Naive thymus-derived CD8-positive, alpha-beta T cell (primary cell): ENCODE measurements at regions not wholly inside any gene's neighbourhood (a gene's known extent, or its start where the extent isn't known, plus 50 kb on each side); places are given as distances from the start of the nearest gene placed in this dataset.
A peak's percentile ranks its signal among the peaks of the same experiment; 100 is the strongest.

ENCODE experiments used
- ATAC-seq, 2 donors: fragments of 150-1000 bp; cut with Tn5 transposase in 1 of 2; sonication (Bioruptor Pico), chemical (Tn5 transposase) in 1 of 2; 1 replicate in 1 of 2; 2 replicates in 1 of 2; pipeline ENCODE4 v1.10.0; 2021; ENCODE audit warnings: mild to moderate bottlenecking in 2 of 2, moderate library complexity in 2 of 2
- POLR2A ChIA-PET: fragments of 350-600 bp; sonication (Branson Sonifier 250); formaldehyde crosslinking; loops from one replicate; lab custom pipeline; 2021; ENCODE audit warnings: antibody characterized with exemption; lab: Charles Lee
- DNase-seq, 10 donors: peaks; one replicate each; pipeline versions ENCODE4 v3.0.0 to v3.0.0-alpha.2; 2020 to 2022
- H3K27ac Mint-ChIP-seq, 10 donors: one replicate each; pipeline ENCODE4 v1.8.0; 2020 to 2022; ENCODE audit warnings: mild to moderate bottlenecking in 10 of 10, mixed read lengths in 10 of 10, moderate library complexity in 4 of 10, inconsistent platforms in 1 of 10
- H3K27me3 Mint-ChIP-seq, 5 donors: one replicate each; pipeline ENCODE4 v1.8.0; 2021 to 2022; ENCODE audit warnings: mixed read lengths in 5 of 5
- H3K36me3 Mint-ChIP-seq, 3 donors: one replicate each; pipeline ENCODE4 v1.8.0; 2020 to 2022; ENCODE audit warnings: mixed read lengths in 3 of 3, mild to moderate bottlenecking in 2 of 3, inconsistent platforms in 1 of 3
- H3K4me1 Mint-ChIP-seq, 4 donors: one replicate each; pipeline ENCODE4 v1.8.0; 2021 to 2022; ENCODE audit warnings: mixed read lengths in 4 of 4
- H3K4me3 Mint-ChIP-seq, 10 donors: one replicate each; pipeline ENCODE4 v1.8.0; 2020 to 2022; ENCODE audit warnings: mild to moderate bottlenecking in 10 of 10, mixed read lengths in 10 of 10, moderate library complexity in 6 of 10, inconsistent platforms in 1 of 10
- H3K9me3 Mint-ChIP-seq, 9 donors: one replicate each; pipeline ENCODE4 v1.8.0; 2020 to 2022; ENCODE audit warnings: mixed read lengths in 9 of 9, mild to moderate bottlenecking in 3 of 9, inconsistent platforms in 1 of 9, moderate library complexity in 1 of 9

- H3K36me3 Mint-ChIP-seq, result no peaks in the 10 kb centered on the region
- no peaks in the 10 kb centered on the region for H3K4me1 Mint-ChIP-seq
- no peaks in the 10 kb centered on the region for H3K27me3 Mint-ChIP-seq
- no peak overlapping the region for H3K27ac Mint-ChIP-seq
- ATAC-seq, result no peak
- H3K4me3 Mint-ChIP-seq, result no peak overlapping the region
- no peaks in the 10 kb centered on the region for H3K9me3 Mint-ChIP-seq
- POLR2A ChIA-PET, result no interaction called here
- DNase-seq, result no peak
Measured at GRCh38 chr7:84274029-84274638, 79.5 kb upstream of the SEMA3A start.

DNA sequence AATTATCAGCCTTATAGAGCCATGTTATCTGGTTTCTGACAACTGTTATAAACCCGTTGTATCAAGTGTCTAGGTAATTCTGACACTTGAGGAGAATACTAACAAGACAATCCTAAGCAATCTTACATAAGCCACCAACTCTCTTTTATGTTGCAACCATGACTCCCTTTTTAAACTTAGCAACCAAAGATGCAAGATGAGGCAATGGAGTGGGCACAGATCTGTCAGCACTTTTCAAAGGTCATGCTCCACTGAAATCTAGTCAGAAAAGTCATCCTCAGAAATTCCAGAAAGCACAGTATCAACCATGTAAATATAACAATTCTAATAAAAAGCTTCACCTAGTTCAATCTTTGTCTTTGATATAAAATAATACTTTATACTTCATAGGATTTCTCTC, 77.0 kb upstream of the SEMA3A start:
- DNase-seq (no peak), ATAC-seq (no peak)
- Mint-ChIP-seq H3K9me3 (no peaks in the 10 kb centered on the region), H3K27ac (no peak overlapping the region), H3K4me3 (no peak overlapping the region), H3K4me1 (peaks cover 0 to 6% (median 0%) of the 10 kb centered on the region in 4 donors), H3K27me3 (no peaks in the 10 kb centered on the region), H3K36me3 (no peaks in the 10 kb centered on the region)
- POLR2A ChIA-PET, result no interaction called here

- Mint-ChIP-seq H3K27ac (no peak overlapping the region), H3K4me3 (no peak overlapping the region), H3K36me3 (no peaks in the 10 kb centered on the region), H3K9me3 (peaks cover 0 to 5% (median 0%) of the 10 kb centered on the region in 9 donors), H3K4me1 (peaks cover 0 to 6% (median 0%) of the 10 kb centered on the region in 4 donors), H3K27me3 (peaks cover 0 to 3% (median 0%) of the 10 kb centered on the region in 5 donors)
- DNase-seq (no peak), ATAC-seq (no peak)
- POLR2A ChIA-PET, result no interaction called here
Measured at GRCh38 chr7:84264396-84264795, 69.8 kb upstream of the SEMA3A start.

DNA sequence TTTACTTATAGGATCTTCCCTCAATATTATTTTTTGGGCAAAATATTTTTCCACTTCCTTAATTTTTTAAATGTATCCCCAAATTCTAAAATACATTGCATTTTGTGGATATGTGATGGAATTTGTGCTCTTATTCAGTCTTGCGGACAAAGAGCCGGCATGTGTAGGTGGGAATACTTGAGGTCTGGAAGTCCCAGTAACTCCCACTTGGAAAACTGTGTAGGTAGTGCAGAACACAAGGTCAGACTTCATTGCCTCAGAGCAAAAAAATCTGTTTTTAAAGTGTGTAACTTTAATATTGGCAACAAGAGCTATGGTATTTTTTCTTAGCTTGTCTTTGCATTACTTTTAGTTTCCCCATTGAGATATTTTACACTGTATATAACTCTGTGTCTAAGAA, 68.5 kb upstream of the SEMA3A start:
- DNase-seq, result no peak
- POLR2A ChIA-PET, result no interaction called here
- Mint-ChIP-seq H3K27me3 (peaks cover 0 to 3% (median 0%) of the 10 kb centered on the region in 5 donors), H3K4me3 (no peak overlapping the region), H3K36me3 (no peaks in the 10 kb centered on the region), H3K9me3 (peaks cover 0 to 5% (median 0%) of the 10 kb centered on the region in 9 donors), H3K27ac (no peak overlapping the region), H3K4me1 (peaks cover 0 to 2% (median 0%) of the 10 kb centered on the region in 4 donors)
- no peak for ATAC-seq

DNA sequence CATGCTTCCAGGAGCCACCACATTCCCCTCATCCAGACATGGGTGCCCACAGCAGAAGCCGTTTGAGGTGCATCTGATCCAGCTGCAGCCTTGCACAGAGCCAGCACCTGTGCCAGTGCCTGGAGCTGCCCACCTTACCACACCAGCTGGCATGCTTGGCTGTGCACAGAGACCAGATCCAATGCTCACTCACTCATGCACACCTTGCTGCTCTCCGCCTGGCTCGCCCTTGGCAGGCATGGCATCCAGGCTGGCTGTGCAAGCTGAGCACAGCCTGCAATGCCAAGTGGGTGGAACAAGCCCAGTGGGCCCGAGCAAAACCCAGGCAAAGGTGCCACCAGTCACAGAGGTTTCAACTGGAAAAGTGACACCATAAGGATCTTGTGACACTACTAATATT, 66.9 kb upstream of the SEMA3A start:
- H3K4me3 Mint-ChIP-seq, result no peak overlapping the region
- no peak for ATAC-seq
- H3K4me1 Mint-ChIP-seq, result peaks cover 2 to 10% (median 8%) of the 10 kb centered on the region in 4 donors
- no peak overlapping the region for H3K27ac Mint-ChIP-seq
- H3K36me3 Mint-ChIP-seq, result no peaks in the 10 kb centered on the region
- peaks cover 0 to 5% (median 0%) of the 10 kb centered on the region in 9 donors for H3K9me3 Mint-ChIP-seq
- peaks cover 0 to 3% (median 0%) of the 10 kb centered on the region in 5 donors for H3K27me3 Mint-ChIP-seq
- no peak for DNase-seq
- POLR2A ChIA-PET, result no interaction called here

DNA sequence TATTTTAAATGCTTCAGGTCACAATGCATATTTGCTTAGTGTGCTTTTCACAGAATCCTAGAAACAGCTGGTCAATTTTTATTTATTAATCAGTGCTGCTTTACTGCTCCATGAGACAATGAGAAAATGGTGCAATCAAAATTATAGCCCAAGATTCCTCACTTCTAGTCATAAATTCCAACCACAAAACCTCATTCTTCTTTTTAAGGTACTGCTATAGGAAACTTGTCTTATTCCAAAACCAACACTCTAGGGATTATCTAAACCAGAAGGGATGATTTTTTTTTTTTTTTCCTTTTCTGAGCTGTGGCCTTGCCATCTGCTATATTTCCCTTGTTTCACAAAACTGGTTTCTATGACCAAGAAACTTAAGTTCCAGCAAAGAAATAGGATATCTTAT, 64.0 kb upstream of the SEMA3A start:
- DNase-seq, result no peak
- peaks cover 0 to 5% (median 0%) of the 10 kb centered on the region in 9 donors for H3K9me3 Mint-ChIP-seq
- no peak for ATAC-seq
- H3K4me1 Mint-ChIP-seq, result peaks cover 2 to 13% (median 10%) of the 10 kb centered on the region in 4 donors
- H3K27ac Mint-ChIP-seq, result no peak overlapping the region
- no peak overlapping the region for H3K4me3 Mint-ChIP-seq
- H3K36me3 Mint-ChIP-seq, result no peaks in the 10 kb centered on the region
- peaks cover 0 to 3% (median 0%) of the 10 kb centered on the region in 5 donors for H3K27me3 Mint-ChIP-seq
- POLR2A ChIA-PET, result no interaction called here

GRCh38 chr7:84256571-84256971, 62.0 kb upstream of the SEMA3A start:
- H3K4me1 Mint-ChIP-seq, result peaks cover 2 to 13% (median 10%) of the 10 kb centered on the region in 4 donors
- ATAC-seq (no peak), DNase-seq (no peak)
- H3K27me3 Mint-ChIP-seq, result peaks cover 0 to 3% (median 0%) of the 10 kb centered on the region in 5 donors
- H3K4me3 Mint-ChIP-seq, result no peak overlapping the region
- peak overlapping the region in 1 of 10 donors; percentile 29 for H3K27ac Mint-ChIP-seq
- POLR2A ChIA-PET, result no interaction called here
- H3K36me3 Mint-ChIP-seq, result no peaks in the 10 kb centered on the region
- peaks cover 0 to 5% (median 0%) of the 10 kb centered on the region in 9 donors for H3K9me3 Mint-ChIP-seq

DNA sequence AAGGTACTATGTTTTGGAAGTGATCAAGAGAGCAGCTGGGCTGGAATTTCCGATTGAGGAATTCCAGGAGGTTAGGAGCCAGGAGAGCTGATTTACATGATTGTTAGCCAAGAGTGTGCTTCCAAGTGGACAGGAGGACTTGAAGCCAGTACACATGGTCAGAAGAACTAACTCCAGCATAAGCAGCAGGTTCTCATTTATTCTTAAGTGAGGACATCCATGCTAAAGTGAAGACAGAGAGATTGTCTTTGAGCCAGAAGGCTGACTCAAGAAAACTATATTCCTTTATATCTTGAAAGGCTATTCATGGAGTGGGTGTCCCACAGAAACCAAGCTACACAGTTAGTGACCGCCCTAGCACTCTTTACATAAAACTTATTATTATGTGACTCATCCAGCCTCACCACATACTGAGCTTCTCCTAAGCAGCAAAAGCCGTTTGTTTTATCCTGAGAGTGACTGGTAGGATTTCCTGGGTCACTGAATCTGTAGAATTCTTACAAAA, 56.7 kb upstream of the SEMA3A start:
- Mint-ChIP-seq H3K36me3 (no peaks in the 10 kb centered on the region), H3K4me1 (peaks cover 0 to 8% (median 2%) of the 10 kb centered on the region in 4 donors), H3K27ac (no peak overlapping the region), H3K9me3 (peaks cover 0 to under 1% (median 0%) of the 10 kb centered on the region in 9 donors), H3K4me3 (no peak overlapping the region), H3K27me3 (no peaks in the 10 kb centered on the region)
- POLR2A ChIA-PET, result no interaction called here
- no peak for ATAC-seq
- DNase-seq, result no peak

DNA sequence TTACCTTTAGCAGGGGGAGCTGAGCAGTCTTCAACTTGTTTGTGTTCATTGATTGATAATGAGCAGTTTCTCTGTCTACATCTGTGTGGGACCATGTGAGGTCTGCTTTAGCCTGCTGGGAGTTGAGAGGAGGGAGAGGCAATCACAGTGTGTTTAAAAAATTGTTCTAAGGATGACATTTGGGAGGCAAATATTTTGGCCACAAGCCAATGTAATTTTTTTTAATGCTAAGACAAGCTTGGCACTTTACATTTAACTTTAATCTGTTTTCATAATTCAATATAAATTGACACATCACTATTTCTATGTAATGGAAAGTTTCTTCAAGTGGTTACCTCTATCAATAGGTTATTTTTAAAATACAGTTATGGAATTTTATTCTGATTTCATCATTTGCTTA, 55.9 kb upstream of the SEMA3A start:
- DNase-seq, result no peak
- H3K4me3 Mint-ChIP-seq, result no peak overlapping the region
- H3K9me3 Mint-ChIP-seq, result peaks cover 0 to 4% (median 0%) of the 10 kb centered on the region in 9 donors
- POLR2A ChIA-PET, result no interaction called here
- peaks cover 0 to 6% (median 0%) of the 10 kb centered on the region in 3 donors for H3K36me3 Mint-ChIP-seq
- peaks cover 0 to 7% (median 2%) of the 10 kb centered on the region in 4 donors for H3K4me1 Mint-ChIP-seq
- ATAC-seq, result no peak
- no peaks in the 10 kb centered on the region for H3K27me3 Mint-ChIP-seq
- H3K27ac Mint-ChIP-seq, result no peak overlapping the region

DNA sequence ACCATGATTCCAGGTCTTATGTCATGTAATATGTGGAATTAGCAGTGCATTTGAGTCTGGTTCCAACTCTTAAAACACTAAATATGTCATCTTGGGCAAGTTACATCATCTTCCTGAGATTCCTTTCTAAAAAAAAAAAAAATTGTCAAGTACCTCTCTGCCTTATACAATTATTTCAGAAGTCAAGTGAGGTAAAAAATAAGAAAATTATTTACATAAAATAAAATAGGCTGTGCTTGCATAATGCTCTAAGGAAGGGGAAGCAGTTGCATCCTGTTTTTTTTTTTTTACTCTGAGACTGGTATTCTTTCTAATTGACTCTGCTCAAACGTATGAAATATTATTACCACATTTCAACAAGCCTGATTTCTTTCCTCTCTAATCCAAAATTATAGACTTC, 55.1 kb upstream of the SEMA3A start:
- DNase-seq (no peak), ATAC-seq (no peak)
- Mint-ChIP-seq H3K27ac (no peak overlapping the region), H3K36me3 (peaks cover 0 to 14% (median 0%) of the 10 kb centered on the region in 3 donors), H3K9me3 (peaks cover 0 to 12% (median 7%) of the 10 kb centered on the region in 9 donors), H3K4me1 (peaks cover 0 to 7% (median 2%) of the 10 kb centered on the region in 4 donors), H3K4me3 (no peak overlapping the region), H3K27me3 (peaks cover 0 to 5% (median 0%) of the 10 kb centered on the region in 5 donors)
- POLR2A ChIA-PET, result no interaction called here

DNA sequence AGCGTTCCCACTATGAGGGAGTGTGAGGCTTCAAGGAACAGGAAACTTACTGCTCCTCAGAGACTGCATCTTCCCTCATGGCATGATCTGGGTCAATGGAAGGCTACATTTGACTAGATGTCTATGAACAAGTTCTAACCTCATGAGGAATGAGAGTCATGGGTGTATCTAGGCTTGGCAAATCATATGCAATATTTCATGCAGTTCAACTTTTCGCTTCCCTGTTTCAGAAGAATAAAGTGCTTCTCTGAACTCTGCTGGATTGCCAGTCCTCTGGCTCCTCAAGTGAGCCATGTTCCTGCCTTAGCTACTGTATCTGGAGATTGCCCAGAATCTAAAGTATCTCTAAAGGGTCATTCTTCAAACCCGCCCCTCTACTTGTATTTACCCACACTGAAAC, 54.3 kb upstream of the SEMA3A start:
- no peak for ATAC-seq
- Mint-ChIP-seq H3K27me3 (peaks cover 0 to 5% (median 0%) of the 10 kb centered on the region in 5 donors), H3K36me3 (peaks cover 0 to 20% (median under 1%) of the 10 kb centered on the region in 3 donors), H3K27ac (no peak overlapping the region), H3K4me1 (peaks cover 0 to 7% (median under 1%) of the 10 kb centered on the region in 4 donors), H3K9me3 (peaks cover 0 to 19% (median 10%) of the 10 kb centered on the region in 9 donors), H3K4me3 (no peak overlapping the region)
- POLR2A ChIA-PET, result no interaction called here
- no peak for DNase-seq

DNA sequence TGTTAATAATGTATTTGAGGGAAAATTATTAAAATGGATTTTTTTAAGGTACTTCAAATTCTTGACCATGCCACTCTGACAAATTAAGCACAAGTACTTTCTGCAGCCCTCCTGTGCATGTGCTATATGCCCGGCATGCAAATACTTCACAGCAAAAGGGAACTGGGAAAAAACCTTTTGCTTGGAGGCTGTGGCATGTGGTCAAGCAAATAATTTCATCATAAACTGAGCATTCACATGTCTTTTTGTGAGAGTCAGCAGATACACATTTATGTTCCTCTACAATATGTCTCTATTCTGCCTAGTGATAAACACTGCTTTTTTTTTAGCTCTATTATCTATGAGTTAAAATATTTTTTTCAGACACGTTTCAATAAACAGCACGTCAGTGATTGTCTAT, 53.7 kb upstream of the SEMA3A start:
- POLR2A ChIA-PET, result no interaction called here
- peaks cover 0 to 25% (median 5%) of the 10 kb centered on the region in 3 donors for H3K36me3 Mint-ChIP-seq

DNA sequence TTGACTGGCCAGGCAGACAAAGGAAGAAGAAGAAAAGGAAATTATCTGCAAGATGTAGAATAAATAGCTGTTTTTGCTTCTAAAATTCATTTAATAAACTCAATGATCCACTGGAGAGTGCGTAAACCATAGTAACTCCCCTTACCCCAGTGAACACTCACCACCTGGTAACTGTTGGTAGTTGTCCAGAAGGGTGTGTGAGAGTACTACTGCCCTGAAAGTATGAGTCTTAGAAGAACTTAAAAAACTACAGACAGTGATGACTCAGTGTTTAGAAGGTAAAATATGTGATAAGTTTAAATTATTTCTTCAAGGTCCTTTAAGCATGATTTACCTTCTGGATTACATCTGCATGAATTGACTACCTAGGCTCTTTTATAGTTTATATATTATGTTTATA, 53.0 kb upstream of the SEMA3A start:
- peaks cover 0 to 25% (median 5%) of the 10 kb centered on the region in 3 donors for H3K36me3 Mint-ChIP-seq
- POLR2A ChIA-PET, result no interaction called here
- peaks cover 0 to 30% (median 15%) of the 10 kb centered on the region in 9 donors for H3K9me3 Mint-ChIP-seq
- DNase-seq, result no peak
- ATAC-seq, result no peak
- H3K4me3 Mint-ChIP-seq, result no peak overlapping the region
- H3K4me1 Mint-ChIP-seq, result peaks cover 0 to 7% (median 0%) of the 10 kb centered on the region in 4 donors
- peaks cover 0 to 5% (median 0%) of the 10 kb centered on the region in 5 donors for H3K27me3 Mint-ChIP-seq
- H3K27ac Mint-ChIP-seq, result no peak overlapping the region

More for the DNA sequence above, 53.7 kb upstream of the SEMA3A start:
- Mint-ChIP-seq H3K9me3 (peaks cover 0 to 25% (median 15%) of the 10 kb centered on the region in 9 donors), H3K4me1 (peaks cover 0 to 7% (median 0%) of the 10 kb centered on the region in 4 donors), H3K4me3 (no peak overlapping the region), H3K27ac (no peak overlapping the region), H3K27me3 (peaks cover 0 to 5% (median 0%) of the 10 kb centered on the region in 5 donors)
- no peak for DNase-seq
- ATAC-seq, result no peak
